ENCODE measurements at regions not wholly inside any gene's neighbourhood (a gene's known extent, or its start where the extent isn't known, plus 50 kb on each side); places are given as distances from the start of the nearest gene placed in this dataset.

- Histone ChIP-seq H3K27ac (replicated peaks) (no peak overlapping the region), H3K27me3 (ENCODE audit: insufficient read depth, poor library complexity, severe bottlenecking) (peaks cover 2% of the 10 kb centered on the region), H3K4me3 (replicated peaks; ENCODE audit: insufficient read depth, low read length) (no peak overlapping the region)
- DNase-seq (ENCODE audit: low read depth in 1 of 2, low spot score in 1 of 2) = no peak
- no peak for TF ChIP-seq POLR2AphosphoS5 (IDR thresholded peaks at IDR 0.05; ENCODE audit: low read depth)
- no peak for TF ChIP-seq REST (IDR thresholded peaks at IDR 0.05; ENCODE audit: insufficient replicate concordance, low read depth)
- no peak for TF ChIP-seq CTCF (IDR thresholded peaks at IDR 0.05; ENCODE audit: insufficient read depth, low read length)
- TF ChIP-seq GABPA (IDR thresholded peaks at IDR 0.05; ENCODE audit: low read depth) = no peak
- TF ChIP-seq SPI1 (IDR thresholded peaks at IDR 0.05; ENCODE audit: borderline replicate concordance, low read depth) = no peak
Observed at GRCh38 chr7:94173436-94173835, 169.3 kb upstream of the BET1 start.

- no peak overlapping the region for H3K4me3 ChIP-seq (replicated peaks; ENCODE audit: insufficient read depth, low read length)
- TF ChIP-seq SPI1 (IDR thresholded peaks at IDR 0.05; ENCODE audit: borderline replicate concordance, low read depth) (no peak), GABPA (IDR thresholded peaks at IDR 0.05; ENCODE audit: low read depth) (no peak), POLR2AphosphoS5 (IDR thresholded peaks at IDR 0.05; ENCODE audit: low read depth) (no peak), CTCF (IDR thresholded peaks at IDR 0.05; ENCODE audit: insufficient read depth, low read length) (no peak), REST (IDR thresholded peaks at IDR 0.05; ENCODE audit: insufficient replicate concordance, low read depth) (no peak)
- H3K27me3 ChIP-seq (ENCODE audit: insufficient read depth, poor library complexity, severe bottlenecking) = peaks cover 2% of the 10 kb centered on the region
- no peak overlapping the region for H3K27ac ChIP-seq (replicated peaks)
- no peak for DNase-seq (ENCODE audit: low read depth in 1 of 2, low spot score in 1 of 2)
Observed at GRCh38 chr7:94174375-94174774, 170.2 kb upstream of the BET1 start.

- no peak for DNase-seq (ENCODE audit: low read depth in 1 of 2, low spot score in 1 of 2)
- Histone ChIP-seq H3K4me3 (replicated peaks; ENCODE audit: insufficient read depth, low read length) (no peak overlapping the region), H3K27ac (replicated peaks) (no peak overlapping the region), H3K27me3 (ENCODE audit: insufficient read depth, poor library complexity, severe bottlenecking) (peaks cover 2% of the 10 kb centered on the region)
- TF ChIP-seq SPI1 (IDR thresholded peaks at IDR 0.05; ENCODE audit: borderline replicate concordance, low read depth) = no peak
- TF ChIP-seq GABPA (IDR thresholded peaks at IDR 0.05; ENCODE audit: low read depth) = no peak
- no peak for TF ChIP-seq POLR2AphosphoS5 (IDR thresholded peaks at IDR 0.05; ENCODE audit: low read depth)
- no peak for TF ChIP-seq CTCF (IDR thresholded peaks at IDR 0.05; ENCODE audit: insufficient read depth, low read length)
- TF ChIP-seq REST (IDR thresholded peaks at IDR 0.05; ENCODE audit: insufficient replicate concordance, low read depth) = no peak
Observed at GRCh38 chr7:94174956-94175355, 170.8 kb upstream of the BET1 start.
